ENCODE measurements at regions not wholly inside any gene's neighbourhood (a gene's known extent, or its start where the extent isn't known, plus 50 kb on each side); places are given as distances from the start of the nearest gene placed in this dataset.
"Not testable (repeated sequence)": the region's sequence is repeated elsewhere in the genome, so short reads cannot be mapped to it uniquely, and the experiment has no call there.

DNA sequence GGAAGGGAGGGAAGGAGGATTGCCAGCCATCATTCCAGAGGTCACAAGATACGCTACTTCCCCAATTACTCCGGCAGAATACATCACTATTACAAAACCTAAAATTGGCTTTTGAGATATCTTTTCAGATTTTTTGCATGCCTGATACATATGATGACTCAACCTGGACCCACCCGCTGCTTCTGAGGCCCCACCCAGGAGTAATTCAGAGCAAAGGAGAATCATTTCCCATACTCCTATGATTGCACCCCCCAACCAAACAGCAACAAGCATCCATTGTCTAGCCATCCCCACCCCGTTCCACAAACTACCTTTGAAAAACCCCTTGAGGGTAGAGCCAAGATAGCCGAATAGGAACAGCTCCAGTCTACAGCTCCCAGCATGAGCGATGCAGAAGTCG, 163.5 kb upstream of the GJE1 start:
- DNase-seq, result no peak

DNA sequence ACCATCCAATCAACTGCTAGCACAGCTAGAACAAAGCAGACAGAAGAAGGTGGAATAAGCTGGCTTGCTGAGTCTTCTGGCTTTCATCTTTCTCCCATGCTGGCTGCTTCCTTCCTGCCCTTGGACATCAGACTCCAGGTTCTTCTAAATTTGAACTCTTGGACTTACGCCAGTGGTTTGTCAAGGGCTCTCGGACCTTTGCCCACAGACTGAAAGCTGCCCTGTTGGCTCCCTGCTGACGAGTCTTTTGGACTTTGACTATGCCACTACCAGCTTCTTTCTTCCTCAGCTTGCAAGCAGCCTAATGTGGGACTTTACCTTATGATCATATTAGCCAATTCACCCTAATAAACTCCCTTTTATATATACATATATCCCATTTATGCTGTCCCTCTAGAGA, 164.1 kb upstream of the GJE1 start:
- DNase-seq, result no peak

DNA sequence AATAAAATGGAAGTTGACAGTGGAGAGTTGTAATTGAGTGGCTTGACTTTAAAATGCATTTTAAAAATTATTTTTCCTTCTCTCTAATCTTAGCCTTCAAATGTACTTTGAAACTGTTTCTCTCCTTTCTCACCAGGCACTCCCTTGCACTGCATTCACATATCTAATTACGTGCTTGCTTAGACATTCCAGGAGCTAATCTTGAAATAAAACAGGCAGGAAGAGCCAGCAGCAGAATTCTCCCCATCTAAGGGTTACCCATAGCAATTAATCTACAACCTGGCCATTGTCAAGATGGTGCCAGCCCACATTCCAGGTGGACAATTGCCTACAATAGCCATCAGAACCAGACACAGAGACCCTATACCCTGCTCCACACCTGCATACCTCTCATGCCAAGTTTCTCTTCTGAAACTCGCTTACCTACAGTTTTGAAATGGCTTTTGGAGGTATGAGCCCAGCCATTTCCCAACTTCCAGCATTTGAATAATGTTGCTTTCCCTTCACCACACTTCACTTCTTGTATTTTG, 167.6 kb upstream of the GJE1 start:
- DNase-seq, result no peak

DNA sequence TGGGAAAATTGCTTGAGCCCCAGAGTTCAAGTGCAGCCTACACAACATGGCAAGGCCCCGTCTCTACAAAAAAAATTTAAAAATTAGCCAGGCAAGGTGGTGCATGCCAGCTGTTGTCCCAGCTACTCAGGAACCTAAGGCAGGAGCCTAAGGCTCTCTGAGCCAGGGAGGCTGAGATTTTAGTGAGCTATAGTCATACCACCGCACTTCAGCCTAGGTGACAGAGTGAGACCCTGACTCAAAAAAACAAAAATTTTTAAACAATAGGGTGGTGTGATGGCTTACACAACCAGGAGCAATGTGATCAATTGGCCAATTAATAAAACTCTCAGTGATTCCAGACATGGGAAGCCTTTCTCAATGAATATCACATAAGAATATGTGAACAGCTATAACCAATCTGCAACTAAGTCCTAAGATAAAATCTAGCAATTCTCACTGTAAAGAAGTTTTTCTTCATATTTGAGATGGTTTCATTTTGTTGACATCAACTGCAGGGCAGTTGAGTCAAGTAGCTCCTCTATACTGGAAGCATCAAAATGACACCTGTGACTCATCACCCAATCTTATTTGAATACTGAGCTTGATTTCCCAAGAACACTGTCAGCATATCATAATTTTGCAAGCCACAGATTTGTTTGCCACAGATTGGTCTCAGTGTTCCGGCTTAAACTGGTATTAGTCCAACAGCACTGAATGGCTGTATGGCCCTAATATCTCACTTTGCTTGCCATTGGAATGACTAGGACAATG, 169.0 kb upstream of the GJE1 start:
- DNase-seq, result no peak

DNA sequence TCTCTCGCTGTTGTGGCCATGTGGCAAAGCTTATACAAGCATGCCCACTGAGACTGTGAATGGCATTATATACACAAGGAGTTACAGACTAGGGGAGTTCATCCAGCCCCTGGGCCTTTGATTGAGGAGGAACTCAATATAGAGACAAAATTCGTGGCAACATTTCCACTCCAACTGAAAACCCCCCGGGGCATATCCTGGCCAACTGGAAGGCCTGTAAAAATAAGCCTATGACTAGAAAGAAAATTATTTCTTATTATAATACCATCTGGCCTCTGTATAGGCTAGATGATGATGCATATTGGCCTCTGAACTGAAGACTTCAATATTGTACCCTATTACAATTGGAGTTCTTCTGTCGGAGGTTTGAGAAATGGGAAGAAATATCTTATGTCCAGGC, 175.5 kb upstream of the GJE1 start:
- DNase-seq, result no peak

DNA sequence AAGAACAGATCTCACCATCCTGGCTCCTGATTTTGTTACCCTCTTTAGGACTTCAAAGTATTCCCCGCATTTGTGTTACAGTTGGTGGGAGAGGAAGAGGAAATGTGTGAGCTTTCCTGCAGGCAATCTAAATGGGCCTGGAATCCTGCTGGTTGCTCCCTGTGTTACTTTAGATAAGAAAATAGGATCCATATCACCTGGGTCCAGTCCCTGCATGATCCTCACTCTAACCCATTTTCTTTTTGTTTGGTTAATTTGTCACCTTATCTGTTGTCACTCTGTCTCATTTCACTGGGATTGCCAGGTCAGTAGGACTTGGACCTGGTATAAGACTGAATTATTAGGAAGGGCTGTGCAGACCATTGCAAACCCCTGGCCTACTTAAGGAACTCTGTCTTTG, 175.9 kb upstream of the GJE1 start:
- no peak for DNase-seq

DNA sequence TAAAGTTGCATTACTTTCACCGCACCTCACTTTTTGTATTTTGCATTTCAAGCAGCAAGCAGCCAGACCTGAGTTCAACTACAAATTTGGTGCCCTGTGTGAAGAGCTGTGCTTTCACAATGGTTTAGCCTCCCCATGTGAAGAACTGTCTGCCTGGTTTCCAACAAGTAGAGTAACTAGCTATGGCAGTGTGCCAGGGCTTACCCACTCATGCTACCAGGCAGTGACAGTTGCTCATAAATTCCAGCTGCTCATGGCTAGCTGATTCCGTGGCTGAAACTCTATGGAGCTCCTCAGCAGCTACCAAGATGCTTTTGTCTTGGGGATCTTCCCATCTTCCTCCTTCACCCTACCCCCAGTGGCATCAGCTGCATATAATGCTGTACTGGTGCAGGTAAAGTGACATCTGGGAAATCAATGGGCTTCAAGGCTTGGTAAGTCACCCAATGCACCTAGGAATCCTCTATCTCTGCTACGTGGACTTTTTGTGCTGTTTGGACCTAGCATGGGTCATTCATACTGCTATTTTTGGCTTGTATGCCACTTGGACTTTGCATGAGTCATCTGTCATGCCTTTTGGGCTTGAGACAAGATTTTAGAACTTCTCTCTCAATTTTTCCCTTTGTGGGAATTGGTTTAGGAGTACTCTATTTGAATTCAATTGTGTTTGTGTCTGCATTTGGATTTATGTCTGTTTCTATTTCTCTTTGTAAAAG, 176.5 kb upstream of the GJE1 start:
- DNase-seq, result no peak

DNA sequence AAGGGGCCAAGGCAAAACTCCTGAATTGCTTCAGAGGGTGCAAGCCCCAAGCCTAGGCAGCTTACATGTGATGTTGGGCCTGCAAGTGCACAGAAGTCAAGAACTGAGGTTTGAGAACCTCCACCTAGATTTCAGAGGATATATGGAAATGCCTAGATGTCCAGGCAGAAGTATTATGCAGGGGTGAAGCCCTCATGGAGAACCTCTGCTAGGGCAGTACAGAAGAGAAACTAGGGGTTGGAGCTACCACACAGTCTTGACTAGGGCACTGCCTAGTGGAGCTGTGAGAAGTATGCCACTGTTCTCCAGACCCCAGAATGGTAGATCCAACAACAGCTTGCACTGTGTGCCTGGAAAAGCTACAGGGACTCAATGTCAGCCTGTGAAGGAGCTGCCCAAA, 179.7 kb upstream of the GJE1 start:
- no peak for DNase-seq

DNA sequence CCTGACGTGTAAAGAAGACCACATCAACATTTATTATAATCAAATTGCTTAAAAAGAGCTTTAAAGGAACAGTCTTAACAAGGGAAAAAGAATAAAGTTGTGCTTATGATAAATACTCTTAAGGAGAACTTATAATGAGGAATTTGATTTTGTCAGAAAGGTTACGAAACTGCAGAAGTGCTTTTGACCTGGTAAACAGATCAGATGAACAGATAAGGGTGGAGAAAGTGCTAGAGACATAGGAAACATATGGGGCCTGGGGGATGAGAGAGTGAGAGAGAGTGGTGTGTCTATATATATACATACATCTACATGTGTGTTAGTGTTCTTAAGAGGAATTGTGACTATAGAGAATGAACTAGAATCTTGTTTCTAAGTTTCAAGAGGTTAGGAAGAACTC, 186.2 kb upstream of the GJE1 start:
- DNase-seq, result no peak

DNA sequence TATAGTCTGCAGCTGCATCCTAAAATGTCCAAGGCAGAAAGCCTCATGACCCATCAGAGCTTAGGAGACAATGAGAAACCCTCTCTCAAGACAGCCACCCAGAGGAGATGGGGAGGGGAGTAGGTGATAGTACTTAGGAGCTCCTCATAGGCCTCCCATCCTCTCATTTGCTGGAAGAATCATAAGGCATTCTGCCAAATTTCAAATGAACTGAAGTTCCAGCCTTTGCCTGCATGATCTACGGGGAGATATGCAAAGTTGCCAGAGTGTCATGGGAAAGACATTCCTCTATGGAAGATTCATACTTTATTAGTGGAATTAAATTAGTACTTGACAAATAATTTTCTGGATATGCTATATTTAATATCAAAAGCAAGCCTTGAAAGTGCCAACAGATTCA, 194.1 kb upstream of the GJE1 start:
- DNase-seq, result no peak

DNA sequence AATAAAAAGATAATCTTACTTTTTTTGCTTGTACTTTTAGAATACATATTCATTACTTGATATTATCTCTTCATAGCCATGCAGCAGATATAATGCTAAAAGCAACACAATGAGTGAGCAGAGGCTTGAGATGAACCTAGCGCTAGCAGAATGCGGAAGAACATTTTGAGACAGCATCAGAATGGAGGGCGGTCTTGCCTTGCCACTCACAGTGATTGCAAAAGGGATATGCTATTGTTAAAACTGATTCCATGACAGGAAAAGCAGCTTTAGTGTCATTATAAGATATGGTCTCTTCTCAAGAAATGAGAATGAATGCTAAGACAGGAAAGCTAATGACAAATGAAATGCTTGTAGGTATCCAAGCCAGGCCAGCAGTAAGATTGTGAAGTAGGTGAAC, 200.0 kb upstream of the GJE1 start:
- DNase-seq, result no peak

DNA sequence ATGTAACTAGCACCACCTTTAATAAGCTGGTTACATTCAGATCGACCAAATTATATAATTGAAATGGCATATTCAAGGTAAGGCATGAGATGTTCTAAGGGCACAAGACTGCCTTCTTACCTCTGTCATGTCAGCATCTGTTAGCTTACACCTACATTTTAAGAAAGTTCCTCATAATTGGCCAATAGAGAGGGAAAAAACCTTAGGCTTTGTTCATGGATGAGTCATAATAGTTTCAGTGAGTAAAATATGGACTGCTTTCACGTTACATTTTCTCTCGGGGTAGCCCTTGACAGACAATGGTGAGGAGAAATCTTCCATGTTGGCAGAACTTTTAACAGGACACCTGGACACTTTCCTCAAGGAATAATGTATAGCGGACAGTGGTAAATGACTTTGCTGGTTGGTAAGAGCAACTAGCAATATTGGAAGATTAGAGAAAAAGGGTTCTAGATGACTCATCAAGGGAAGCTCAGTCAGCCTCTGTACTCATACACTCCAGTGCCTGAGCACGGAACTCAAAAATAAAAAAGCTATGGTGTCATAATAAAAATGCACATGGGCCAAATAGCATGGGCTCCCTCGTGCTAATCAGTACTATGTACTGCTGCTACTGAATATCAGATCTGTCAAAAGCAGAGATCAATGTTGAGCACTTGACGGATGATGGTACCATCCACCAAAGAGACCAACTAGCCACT, 206.4 kb upstream of the GJE1 start:
- DNase-seq, result not testable (repeated sequence)

DNA sequence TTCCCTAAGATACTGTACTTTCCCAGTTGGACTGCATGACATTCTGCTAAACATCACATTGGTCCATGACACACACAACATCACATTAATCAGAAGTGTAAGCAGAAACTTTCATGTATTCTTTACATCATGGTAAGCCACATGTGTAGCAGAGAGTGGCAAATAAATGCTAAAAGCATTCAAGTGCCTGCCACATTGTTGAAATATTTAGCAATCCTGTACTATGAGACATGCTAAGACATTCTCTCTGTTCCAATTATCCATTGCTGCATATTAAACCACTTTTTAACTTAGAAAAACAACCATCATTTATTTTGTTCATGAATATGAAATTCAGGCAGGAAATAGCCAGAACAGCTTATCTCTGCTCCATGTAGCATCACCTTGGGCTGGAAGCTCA, 207.7 kb upstream of the GJE1 start:
- no peak for DNase-seq

DNA sequence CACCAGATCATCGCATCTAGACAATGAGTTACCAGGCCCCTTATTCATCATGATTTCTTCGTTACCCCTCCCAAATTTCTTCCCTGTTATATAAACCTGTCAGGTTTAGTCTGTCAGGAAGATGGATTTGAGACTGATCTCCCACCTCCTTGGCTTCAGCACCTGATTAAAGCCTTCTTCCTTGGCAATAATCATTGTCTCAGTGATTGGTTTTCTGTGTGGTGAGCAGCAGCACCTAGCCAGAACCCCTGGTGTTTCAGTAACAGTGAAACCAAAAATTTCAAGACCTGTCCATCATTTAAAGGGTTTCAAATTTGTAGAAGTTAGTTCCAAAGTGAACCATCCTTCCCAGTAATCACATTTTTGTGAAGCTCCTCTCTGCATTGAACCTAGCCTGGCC, 209.8 kb upstream of the GJE1 start:
- no peak for DNase-seq

DNA sequence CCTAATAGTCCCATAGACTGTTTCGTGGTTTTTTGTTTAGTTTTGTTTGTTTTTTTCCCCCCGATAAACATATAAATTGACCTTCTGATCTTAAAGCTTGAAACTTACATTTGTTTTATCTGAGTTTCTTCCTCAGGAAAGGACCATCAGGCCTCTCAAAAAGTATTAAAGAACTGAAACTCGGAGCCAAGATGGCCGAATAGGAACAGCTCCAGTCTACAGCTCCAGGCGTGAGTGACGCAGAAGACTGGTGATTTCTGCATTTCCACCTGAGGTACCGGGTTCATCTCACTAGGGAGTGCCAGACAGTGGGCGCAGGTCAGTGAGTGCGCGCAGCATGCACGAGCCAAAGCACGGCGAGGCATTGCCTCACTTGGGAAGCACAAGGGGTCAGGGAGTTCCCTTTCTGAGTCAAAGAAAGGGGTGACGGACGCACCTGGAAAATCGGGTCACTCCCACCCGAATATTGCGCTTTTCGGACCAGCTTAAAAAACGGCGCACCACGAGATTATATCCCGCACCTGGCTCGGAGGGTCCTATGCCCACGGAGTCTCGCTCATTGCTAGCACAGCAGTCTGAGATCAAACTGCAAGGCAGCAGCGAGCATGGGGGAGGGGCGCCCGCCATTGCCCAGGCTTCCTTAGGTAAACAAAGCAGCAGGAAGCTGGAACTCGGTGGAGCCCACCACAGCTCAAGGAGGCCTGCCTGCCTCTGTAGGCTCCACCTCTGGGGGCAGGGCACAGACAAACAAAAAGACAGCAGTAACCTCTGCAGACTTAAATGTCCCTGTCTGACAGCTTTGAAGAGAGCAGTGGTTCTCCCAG, 215.8 kb upstream of the GJE1 start:
- not testable (repeated sequence) for DNase-seq

DNA sequence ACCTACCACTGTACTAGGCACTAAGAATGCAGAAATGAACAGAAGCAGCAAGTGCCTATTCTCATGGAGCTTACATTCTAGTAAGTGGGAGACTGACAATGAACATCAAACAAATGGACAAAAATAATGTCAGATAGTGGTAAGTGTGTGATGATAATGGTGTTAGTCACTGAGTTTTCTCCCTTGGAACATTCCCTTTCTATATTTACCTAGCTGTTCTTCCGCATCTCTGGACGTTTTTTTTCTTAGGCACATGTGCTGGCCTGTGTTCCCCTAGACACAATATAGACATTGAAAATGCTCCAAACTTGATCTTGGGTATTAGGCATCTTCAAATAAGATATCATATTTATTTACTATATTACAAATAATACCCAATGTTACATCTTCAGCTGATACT, 218.1 kb upstream of the GJE1 start:
- DNase-seq, result no peak

DNA sequence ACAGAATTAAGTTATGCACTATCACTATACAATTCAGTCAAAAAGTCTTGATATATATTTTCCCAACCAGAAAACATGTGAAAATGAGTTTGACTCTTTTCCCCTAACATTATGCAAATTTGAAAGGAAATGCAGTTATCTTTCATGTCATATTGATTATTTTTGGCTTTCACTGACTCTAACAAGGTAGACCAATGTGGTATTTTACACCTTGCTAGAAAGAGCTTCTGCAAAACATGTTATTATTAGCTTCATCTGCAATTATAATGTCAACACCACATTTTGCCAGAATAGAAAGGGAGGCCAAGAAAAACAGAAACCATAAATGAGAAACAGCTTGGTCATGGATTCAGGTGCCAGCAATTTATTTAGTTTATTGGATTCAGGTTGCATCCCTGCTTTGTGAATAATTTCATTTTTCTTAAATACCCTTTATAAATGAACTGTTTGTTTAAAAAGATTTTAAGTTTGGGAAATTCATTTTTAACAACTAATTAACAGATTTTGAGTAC, 226.1 kb upstream of the GJE1 start:
- DNase-seq, result no peak

DNA sequence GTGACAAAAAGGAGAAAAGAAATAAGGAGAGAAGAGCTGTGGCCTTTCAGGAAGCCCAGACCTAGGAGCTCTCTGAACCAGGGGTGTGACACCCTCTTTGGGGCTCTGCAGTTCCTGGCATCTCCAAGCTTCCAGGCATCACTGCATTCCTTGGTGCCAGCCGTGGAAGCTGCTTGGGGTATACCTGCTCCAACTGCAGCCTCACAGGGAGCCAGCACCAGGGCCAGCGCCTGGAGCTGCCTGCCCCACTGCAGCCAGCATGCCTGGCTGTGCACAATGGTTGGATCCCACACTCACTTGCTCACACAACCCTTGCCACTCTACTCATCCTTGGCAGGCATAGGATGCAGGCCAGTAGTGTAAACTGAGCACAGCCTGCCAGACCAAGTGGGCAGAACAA, 242.1 kb upstream of the GJE1 start:
- no peak for DNase-seq

DNA sequence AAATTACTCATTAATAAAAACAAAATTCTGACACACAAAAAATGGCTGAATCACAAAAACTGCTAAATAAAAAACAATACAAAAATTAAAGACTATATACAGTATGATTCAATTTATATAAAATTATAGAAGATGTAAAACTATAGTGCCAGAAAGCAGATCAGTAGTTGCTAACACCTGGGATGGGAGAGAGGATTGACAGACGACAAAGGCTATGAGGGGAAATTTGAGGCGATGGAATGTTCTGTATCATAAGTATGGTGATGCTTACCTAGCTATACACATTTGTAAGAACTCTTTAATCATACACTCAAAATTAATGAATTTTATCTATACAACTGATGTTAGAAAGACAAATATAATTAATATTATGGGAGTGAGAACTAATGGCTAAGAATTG, 247.9 kb upstream of the GJE1 start:
- DNase-seq, result no peak

DNA sequence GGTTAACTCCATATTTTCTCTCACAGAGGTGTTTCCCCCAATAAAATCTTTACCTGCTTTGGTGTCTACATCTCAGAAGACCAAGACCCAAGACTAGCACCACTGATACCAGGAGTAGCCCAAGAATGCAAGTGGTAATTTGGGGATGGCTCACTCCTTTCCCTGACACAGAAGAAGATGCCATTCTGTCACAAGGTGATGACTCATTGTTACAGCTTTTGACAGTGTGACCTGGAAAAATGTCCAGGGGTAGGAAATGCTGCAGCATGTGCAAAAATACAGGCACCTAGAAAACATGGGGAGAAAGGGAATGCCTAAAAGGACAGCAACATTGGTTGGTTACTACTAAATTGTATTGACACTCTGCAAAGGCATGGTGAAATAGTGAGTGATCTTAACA, 254.0 kb upstream of the GJE1 start:
- DNase-seq, result no peak

DNA sequence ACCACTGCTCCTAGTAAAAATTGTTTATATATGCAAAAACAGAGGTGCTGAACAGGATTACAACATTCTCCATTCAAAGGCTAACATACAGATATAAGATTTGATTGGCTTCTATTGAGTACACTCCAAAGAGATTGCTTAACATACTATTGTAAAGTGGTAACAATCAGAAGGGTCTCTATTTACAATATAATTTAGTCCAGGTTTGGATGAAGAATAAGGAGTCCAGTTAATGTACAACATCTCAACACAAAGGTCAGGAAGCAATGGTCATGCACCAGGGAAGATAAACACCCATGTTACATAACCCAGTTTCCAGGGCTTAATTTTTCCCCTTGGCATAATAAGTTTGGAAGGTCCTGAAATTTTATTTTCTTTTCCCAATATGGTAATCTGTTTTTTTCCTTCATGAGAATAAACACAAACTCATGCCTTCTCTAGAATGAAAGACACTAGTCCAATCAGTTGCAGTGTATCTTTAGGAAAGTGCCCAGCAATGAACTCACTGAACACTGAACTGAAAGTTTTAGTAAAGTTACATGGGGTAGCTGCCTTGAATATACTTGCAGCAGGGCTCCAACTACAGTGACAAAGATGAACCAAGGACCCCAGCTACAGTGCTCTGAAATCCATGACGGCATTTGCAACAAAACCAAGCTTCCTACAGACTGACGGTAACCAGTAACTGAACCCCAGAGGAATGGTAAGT, 255.3 kb upstream of the GJE1 start:
- DNase-seq, result no peak

DNA sequence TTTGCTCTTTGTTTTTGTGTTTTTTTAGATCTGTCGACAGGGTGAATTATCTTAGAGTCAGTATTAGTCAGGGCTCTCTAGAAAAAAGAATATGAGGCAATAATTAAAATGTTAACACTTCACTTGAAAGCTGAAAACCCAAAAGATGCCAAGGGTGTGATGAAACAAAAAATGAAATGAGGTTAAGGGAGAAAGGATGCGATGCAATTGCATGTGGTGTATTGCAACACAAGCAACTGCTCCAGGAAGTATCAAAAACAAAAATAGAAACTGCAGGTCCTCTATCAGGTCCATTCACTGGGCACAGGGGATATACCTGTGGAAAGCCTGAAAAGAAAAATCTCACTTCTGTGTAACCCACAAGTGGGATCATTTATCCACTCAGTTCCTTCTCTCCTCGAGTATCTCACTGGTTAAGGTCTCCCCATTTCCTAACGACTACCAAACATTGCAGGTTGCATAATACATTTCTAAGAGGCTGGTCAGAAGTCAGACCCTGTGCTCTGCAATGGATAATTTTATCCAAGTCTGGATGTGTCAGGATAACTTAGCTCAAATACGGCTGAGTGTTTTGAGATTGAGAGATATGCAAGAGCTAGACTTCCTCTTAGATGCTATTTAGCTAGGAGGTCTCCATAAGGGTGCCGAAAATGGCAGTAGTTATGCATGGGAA, 257.7 kb upstream of the GJE1 start:
- no peak for DNase-seq
